ENCODE measurements at regions not wholly inside any gene's neighbourhood (a gene's known extent, or its start where the extent isn't known, plus 50 kb on each side); places are given as distances from the start of the nearest gene placed in this dataset.

- in situ Hi-C loops (cut with HindIII; ENCODE audit: low sequenced_read_pairs): loop anchor here (5.0 kb wide), 1 partner anchor 39 kb away; no protein-coding TSS in a partner anchor
Measured at GRCh38 chr18:61731178-61731577, 161.6 kb downstream of the RNF152 start.

GRCh38 chr18:61729322-61729721 is 163.5 kb downstream of the RNF152 start:
- in situ Hi-C loops (cut with HindIII; ENCODE audit: low sequenced_read_pairs): no loop called here

- in situ Hi-C loops (cut with HindIII; ENCODE audit: low sequenced_read_pairs): no loop called here
Measured at GRCh38 chr18:61727241-61728193, 165.3 kb downstream of the RNF152 start.

GRCh38 chr18:61724532-61724931 is 168.3 kb downstream of the RNF152 start:
- in situ Hi-C loops (cut with HindIII; ENCODE audit: low sequenced_read_pairs): no loop called here

- in situ Hi-C loops (cut with HindIII; ENCODE audit: low sequenced_read_pairs): no loop called here
Measured at GRCh38 chr18:61722247-61722646, 170.6 kb downstream of the RNF152 start.

GRCh38 chr18:61720496-61720895 is 172.3 kb downstream of the RNF152 start:
- in situ Hi-C loops (cut with HindIII; ENCODE audit: low sequenced_read_pairs): no loop called here

- in situ Hi-C loops (cut with HindIII; ENCODE audit: low sequenced_read_pairs): no loop called here
Measured at GRCh38 chr18:61719671-61720070, 173.1 kb downstream of the RNF152 start.

- in situ Hi-C loops (cut with HindIII; ENCODE audit: low sequenced_read_pairs): no loop called here
Measured at GRCh38 chr18:61718944-61719343, 173.9 kb downstream of the RNF152 start.

- in situ Hi-C loops (cut with HindIII; ENCODE audit: low sequenced_read_pairs): no loop called here
Measured at GRCh38 chr18:61714421-61714820, 178.4 kb downstream of the RNF152 start.

GRCh38 chr18:61713502-61713901 is 179.3 kb downstream of the RNF152 start:
- in situ Hi-C loops (cut with HindIII; ENCODE audit: low sequenced_read_pairs): no loop called here

GRCh38 chr18:61710082-61710620 is 182.7 kb downstream of the RNF152 start:
- in situ Hi-C loops (cut with HindIII; ENCODE audit: low sequenced_read_pairs): no loop called here

GRCh38 chr18:61706276-61706915 is 186.4 kb downstream of the RNF152 start:
- in situ Hi-C loops (cut with HindIII; ENCODE audit: low sequenced_read_pairs): no loop called here

- in situ Hi-C loops (cut with HindIII; ENCODE audit: low sequenced_read_pairs): no loop called here
Measured at GRCh38 chr18:61703508-61703907, 189.3 kb downstream of the RNF152 start.

- in situ Hi-C loops (cut with HindIII; ENCODE audit: low sequenced_read_pairs): no loop called here
Measured at GRCh38 chr18:61702007-61702406, 190.8 kb downstream of the RNF152 start.

- in situ Hi-C loops (cut with HindIII; ENCODE audit: low sequenced_read_pairs): no loop called here
Measured at GRCh38 chr18:61699397-61700110, 193.3 kb downstream of the RNF152 start.

- in situ Hi-C loops (cut with HindIII; ENCODE audit: low sequenced_read_pairs): no loop called here
Measured at GRCh38 chr18:61697306-61697909, 195.4 kb downstream of the RNF152 start.

- in situ Hi-C loops (cut with HindIII; ENCODE audit: low sequenced_read_pairs): loop anchor here (5.0 kb wide), 2 partner anchors 38 to 63 kb away; no protein-coding TSS in a partner anchor
Measured at GRCh38 chr18:61694236-61694635, 198.6 kb downstream of the RNF152 start.

- in situ Hi-C loops (cut with HindIII; ENCODE audit: low sequenced_read_pairs): loop anchor here (5.0 kb wide), 2 partner anchors 42 to 67 kb away; no protein-coding TSS in a partner anchor
Measured at GRCh38 chr18:61690418-61691138, 202.2 kb downstream of the RNF152 start.

GRCh38 chr18:61687317-61687716 is 205.5 kb downstream of the RNF152 start:
- in situ Hi-C loops (cut with HindIII; ENCODE audit: low sequenced_read_pairs): no loop called here

GRCh38 chr18:61683856-61684255 is 209.0 kb downstream of the RNF152 start:
- in situ Hi-C loops (cut with HindIII; ENCODE audit: low sequenced_read_pairs): no loop called here

Measured in endothelial cell of hepatic sinusoid (primary cell).